GM19468 (cell line): ENCODE measurements at regions not wholly inside any gene's neighbourhood (a gene's known extent, or its start where the extent isn't known, plus 50 kb on each side); places are given as distances from the start of the nearest gene placed in this dataset.

Source experiments
- ATAC-seq: cut with Tn5 transposase; IDR thresholded peaks from one replicate; pipeline ENCODE4 v1.9.1; 2021; ENCODE audit warnings: mild to moderate bottlenecking, moderate library complexity, moderate number of reproducible peaks; ENCODE audit not compliant: unreplicated experiment; ENCODE audit errors: extremely low read depth

- no peak for ATAC-seq
Measured at GRCh38 chr5:159452480-159453167, 122.3 kb upstream of the IL12B start.

GRCh38 chr5:159453209-159453608 lies 122.9 kb upstream of the IL12B start:
- ATAC-seq: no peak

- ATAC-seq: no peak
Measured at GRCh38 chr5:159456261-159456660, 126.0 kb upstream of the IL12B start.

- ATAC-seq: peak; percentile 76
Measured at GRCh38 chr5:159456722-159457465, 126.6 kb upstream of the IL12B start.

GRCh38 chr5:159458217-159458711 lies 128.0 kb upstream of the IL12B start:
- no peak for ATAC-seq

- no peak for ATAC-seq
Measured at GRCh38 chr5:159459132-159459627, 128.9 kb upstream of the IL12B start.

- ATAC-seq: no peak
Measured at GRCh38 chr5:159459951-159460538, 129.8 kb upstream of the IL12B start.

- ATAC-seq: no peak
Measured at GRCh38 chr5:159463590-159464321, 133.5 kb upstream of the IL12B start.

- ATAC-seq: no peak
Measured at GRCh38 chr5:159465604-159466003, 135.3 kb upstream of the IL12B start.

- ATAC-seq: no peak
Measured at GRCh38 chr5:159467666-159468065, 137.4 kb upstream of the IL12B start.

- no peak for ATAC-seq
Measured at GRCh38 chr5:159469496-159470372, 139.4 kb upstream of the IL12B start.

GRCh38 chr5:159471904-159472303 lies 141.6 kb upstream of the IL12B start:
- ATAC-seq: no peak

- no peak for ATAC-seq
Measured at GRCh38 chr5:159475026-159475425, 144.7 kb upstream of the IL12B start.

GRCh38 chr5:159478950-159479349 lies 148.7 kb upstream of the IL12B start:
- ATAC-seq: no peak

- no peak for ATAC-seq
Measured at GRCh38 chr5:159480849-159481248, 150.6 kb upstream of the IL12B start.

- ATAC-seq: no peak
Measured at GRCh38 chr5:159481751-159482150, 151.5 kb upstream of the IL12B start.

GRCh38 chr5:159486836-159487235 lies 156.5 kb upstream of the IL12B start:
- no peak for ATAC-seq

- no peak for ATAC-seq
Measured at GRCh38 chr5:159488516-159488915, 158.2 kb upstream of the IL12B start.

- ATAC-seq: no peak
Measured at GRCh38 chr5:159489779-159490178, 159.5 kb upstream of the IL12B start.
